ENCODE measurements at regions not wholly inside any gene's neighbourhood (a gene's known extent, or its start where the extent isn't known, plus 50 kb on each side); places are given as distances from the start of the nearest gene placed in this dataset.

GRCh38 chr10:78865538-78865875, 203.3 kb upstream of the ZMIZ1 start:
- ATAC-seq (replicated peaks) (no peak), DNase-seq (no peak)
- Mint-ChIP-seq H3K36me3 (no peaks in the 10 kb centered on the region), H3K9me3 (no peaks in the 10 kb centered on the region), H3K4me1 (peaks cover 2% of the 10 kb centered on the region in 2 donors), H3K27me3 (peaks cover 24 to 30% of the 10 kb centered on the region in 2 donors), H3K4me3 (no peak overlapping the region), H3K27ac (no peak overlapping the region)

DNA sequence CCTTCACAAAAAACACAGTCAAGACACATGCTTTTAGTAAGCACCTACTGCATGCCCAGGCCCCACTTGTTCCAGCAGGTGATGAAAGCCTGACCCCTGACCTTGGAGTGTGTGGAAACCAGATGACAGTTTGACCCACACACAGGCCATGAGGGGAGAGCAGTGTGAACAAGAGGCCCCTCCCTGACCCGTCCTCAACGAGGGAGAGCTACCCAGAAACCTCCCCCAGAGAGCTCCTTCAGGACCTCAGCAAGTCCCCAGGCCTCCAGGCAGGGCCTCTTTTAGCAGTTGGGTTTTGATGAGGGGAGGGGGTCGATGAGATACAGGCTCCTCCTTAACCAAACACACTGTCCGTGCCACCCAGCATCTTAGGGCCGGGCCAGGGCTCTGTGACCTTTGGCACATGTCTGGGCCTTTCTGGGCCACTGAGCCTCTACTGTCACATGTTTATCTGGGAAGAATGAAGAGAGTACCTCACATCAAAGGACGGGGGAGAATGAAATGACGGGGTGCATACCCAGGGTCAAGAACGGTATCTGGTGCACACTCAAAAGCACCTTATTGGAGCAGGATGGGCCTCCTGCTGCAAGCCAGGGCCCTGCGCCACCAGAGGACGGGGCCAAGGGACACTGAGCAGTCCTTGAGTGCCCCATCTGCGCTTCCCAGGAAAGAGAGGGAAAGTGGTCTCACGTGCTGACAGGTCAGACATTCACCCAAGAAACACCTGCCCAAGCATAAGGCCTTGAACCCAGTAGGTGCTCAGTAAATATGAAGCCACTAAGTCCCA, 202.6 kb upstream of the ZMIZ1 start:
- DNase-seq (no peak), ATAC-seq (replicated peaks) (no peak)
- Mint-ChIP-seq H3K27me3 (peaks cover 28 to 31% of the 10 kb centered on the region in 2 donors), H3K9me3 (no peaks in the 10 kb centered on the region), H3K36me3 (no peaks in the 10 kb centered on the region), H3K4me3 (no peak overlapping the region), H3K4me1 (peaks cover 0 to 2% of the 10 kb centered on the region in 2 donors), H3K27ac (no peak overlapping the region)

GRCh38 chr10:78866731-78867554, 201.8 kb upstream of the ZMIZ1 start:
- peaks cover 0 to 2% of the 10 kb centered on the region in 2 donors for H3K4me1 Mint-ChIP-seq
- no peaks in the 10 kb centered on the region for H3K36me3 Mint-ChIP-seq
- no peak for DNase-seq
- no peaks in the 10 kb centered on the region for H3K9me3 Mint-ChIP-seq
- peaks cover 33 to 34% of the 10 kb centered on the region in 2 donors for H3K27me3 Mint-ChIP-seq
- no peak for ATAC-seq (replicated peaks)
- no peak overlapping the region for H3K4me3 Mint-ChIP-seq
- no peak overlapping the region for H3K27ac Mint-ChIP-seq

DNA sequence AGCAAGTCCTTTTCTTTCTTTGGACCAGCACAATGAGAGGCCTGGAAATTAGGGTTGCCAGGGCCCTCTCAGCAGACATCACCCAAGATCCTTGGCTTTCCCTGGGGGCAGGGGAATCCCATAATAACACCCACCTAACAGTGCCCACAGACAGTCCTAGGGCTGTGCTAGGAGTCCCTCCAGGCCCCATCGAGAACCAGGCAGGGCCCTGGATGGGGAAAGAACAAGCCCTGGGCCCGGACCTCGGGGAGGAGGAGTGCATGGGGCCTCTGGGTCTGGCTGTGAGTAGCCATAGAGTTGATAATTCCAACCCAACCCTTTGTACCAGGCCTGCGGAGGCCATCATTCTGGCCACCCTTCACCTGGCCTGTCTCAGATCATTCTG, 201.2 kb upstream of the ZMIZ1 start:
- Mint-ChIP-seq H3K4me3 (no peak overlapping the region), H3K27ac (no peak overlapping the region), H3K4me1 (peaks cover 0 to 2% of the 10 kb centered on the region in 2 donors), H3K9me3 (no peaks in the 10 kb centered on the region), H3K27me3 (peaks cover 32 to 33% of the 10 kb centered on the region in 2 donors), H3K36me3 (no peaks in the 10 kb centered on the region)
- ATAC-seq (replicated peaks) = no peak
- DNase-seq = no peak

DNA sequence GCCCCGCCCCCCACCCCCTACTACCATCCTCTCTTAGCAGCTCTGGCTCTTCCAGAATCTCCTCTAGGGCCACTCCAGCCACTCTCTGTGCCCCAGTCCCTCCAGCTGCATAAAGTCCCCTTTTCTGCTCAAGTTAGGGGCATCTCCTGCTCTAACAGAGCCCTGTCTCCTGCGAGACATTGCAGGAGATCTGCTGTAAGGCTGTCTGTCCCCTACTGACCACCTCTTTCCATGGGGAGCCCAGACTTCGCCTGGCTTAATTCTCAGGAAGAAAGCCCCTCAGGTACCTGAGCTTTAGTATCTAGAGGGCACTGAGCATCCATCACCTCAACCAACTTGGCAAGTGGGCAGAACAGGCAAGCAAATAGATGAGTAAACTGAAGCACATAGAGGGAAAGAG, 200.7 kb upstream of the ZMIZ1 start:
- H3K36me3 Mint-ChIP-seq = no peaks in the 10 kb centered on the region
- no peak for ATAC-seq (replicated peaks)
- no peak overlapping the region for H3K4me3 Mint-ChIP-seq
- DNase-seq = no peak
- H3K27ac Mint-ChIP-seq = no peak overlapping the region
- peaks cover 31 to 32% of the 10 kb centered on the region in 2 donors for H3K27me3 Mint-ChIP-seq
- H3K4me1 Mint-ChIP-seq = peaks cover 0 to 2% of the 10 kb centered on the region in 2 donors
- H3K9me3 Mint-ChIP-seq = no peaks in the 10 kb centered on the region

GRCh38 chr10:78868456-78868855, 200.3 kb upstream of the ZMIZ1 start:
- no peaks in the 10 kb centered on the region for H3K9me3 Mint-ChIP-seq
- peaks cover 31 to 36% of the 10 kb centered on the region in 2 donors for H3K27me3 Mint-ChIP-seq
- DNase-seq (no peak), ATAC-seq (replicated peaks) (no peak)
- H3K36me3 Mint-ChIP-seq = no peaks in the 10 kb centered on the region
- no peak overlapping the region for H3K4me3 Mint-ChIP-seq
- peaks cover 0 to 2% of the 10 kb centered on the region in 2 donors for H3K4me1 Mint-ChIP-seq
- H3K27ac Mint-ChIP-seq = no peak overlapping the region

- DNase-seq = no peak
- no peak overlapping the region for H3K27ac Mint-ChIP-seq
- peaks cover 0 to 2% of the 10 kb centered on the region in 2 donors for H3K4me1 Mint-ChIP-seq
- H3K27me3 Mint-ChIP-seq = peaks cover 31 to 40% of the 10 kb centered on the region in 2 donors
- H3K9me3 Mint-ChIP-seq = no peaks in the 10 kb centered on the region
- H3K4me3 Mint-ChIP-seq = no peak overlapping the region
- ATAC-seq (replicated peaks) = no peak
- no peaks in the 10 kb centered on the region for H3K36me3 Mint-ChIP-seq
These were observed 199.9 kb upstream of the ZMIZ1 start for GRCh38 chr10:78868861-78869260.

- no peak overlapping the region for H3K4me3 Mint-ChIP-seq
- no peak overlapping the region for H3K27ac Mint-ChIP-seq
- peaks cover 0 to 2% of the 10 kb centered on the region in 2 donors for H3K4me1 Mint-ChIP-seq
- DNase-seq = no peak
- H3K36me3 Mint-ChIP-seq = no peaks in the 10 kb centered on the region
- H3K9me3 Mint-ChIP-seq = no peaks in the 10 kb centered on the region
- H3K27me3 Mint-ChIP-seq = peaks cover 38 to 49% of the 10 kb centered on the region in 2 donors
- no peak for ATAC-seq (replicated peaks)
These were observed 199.0 kb upstream of the ZMIZ1 start for GRCh38 chr10:78869508-78870454.

DNA sequence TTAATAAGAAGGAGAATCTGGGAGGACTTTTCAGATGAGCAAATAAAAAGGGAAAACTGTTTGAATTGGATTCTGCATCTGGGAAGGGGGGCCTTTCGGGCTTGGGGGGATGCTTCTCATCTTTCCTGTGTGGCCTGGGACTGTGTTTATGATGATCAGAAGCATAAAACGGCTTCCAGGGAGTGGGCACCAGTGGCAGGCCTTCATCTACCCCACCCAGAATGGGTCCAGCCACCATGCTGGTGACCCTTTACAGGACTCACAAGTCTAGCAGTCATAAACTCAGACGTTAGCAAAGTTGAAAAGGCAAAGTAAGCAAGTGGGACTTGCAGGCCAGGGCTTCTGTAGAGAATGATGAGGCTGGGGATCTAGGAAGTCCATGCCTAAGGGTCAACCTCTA, 198.3 kb upstream of the ZMIZ1 start:
- Mint-ChIP-seq H3K4me1 (peaks cover 0 to 2% of the 10 kb centered on the region in 2 donors), H3K27ac (no peak overlapping the region), H3K4me3 (no peak overlapping the region), H3K9me3 (no peaks in the 10 kb centered on the region), H3K36me3 (no peaks in the 10 kb centered on the region), H3K27me3 (peaks cover 42 to 53% of the 10 kb centered on the region in 2 donors)
- ATAC-seq (replicated peaks) (no peak), DNase-seq (no peak)

DNA sequence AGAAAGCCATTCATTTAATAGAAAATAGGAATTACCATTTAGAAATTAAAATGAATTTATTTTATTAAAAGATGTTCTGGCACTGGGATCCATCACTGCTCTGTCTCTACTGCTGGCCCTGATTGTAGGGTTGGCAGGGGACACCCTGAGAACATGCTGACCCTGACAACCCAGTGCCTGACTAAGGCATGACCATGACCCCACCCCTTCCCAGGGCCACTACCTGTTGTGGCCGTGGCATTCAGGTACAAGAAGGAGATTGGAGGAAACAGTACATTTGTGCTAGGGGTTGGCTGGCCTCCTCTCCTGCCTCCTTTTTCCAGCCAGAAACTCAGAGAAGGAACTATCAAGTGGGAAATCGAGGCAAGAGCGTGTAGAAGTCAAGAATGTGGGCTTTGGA, 197.0 kb upstream of the ZMIZ1 start:
- H3K4me3 Mint-ChIP-seq = no peak overlapping the region
- ATAC-seq (replicated peaks) = no peak
- peaks cover 46 to 65% of the 10 kb centered on the region in 2 donors for H3K27me3 Mint-ChIP-seq

GRCh38 chr10:78873413-78873812, 195.4 kb upstream of the ZMIZ1 start:
- ATAC-seq (replicated peaks) (no peak), DNase-seq (no peak)
- Mint-ChIP-seq H3K4me1 (peaks cover 0 to 2% of the 10 kb centered on the region in 2 donors), H3K27me3 (peaks cover 46 to 75% of the 10 kb centered on the region in 2 donors), H3K4me3 (no peak overlapping the region), H3K36me3 (no peaks in the 10 kb centered on the region), H3K9me3 (no peaks in the 10 kb centered on the region), H3K27ac (no peak overlapping the region)

More for the DNA sequence above, 197.0 kb upstream of the ZMIZ1 start:
- no peaks in the 10 kb centered on the region for H3K36me3 Mint-ChIP-seq
- DNase-seq = no peak
- H3K27ac Mint-ChIP-seq = no peak overlapping the region
- H3K9me3 Mint-ChIP-seq = no peaks in the 10 kb centered on the region
- peaks cover 0 to 2% of the 10 kb centered on the region in 2 donors for H3K4me1 Mint-ChIP-seq

GRCh38 chr10:78875331-78875877, 193.4 kb upstream of the ZMIZ1 start:
- no peaks in the 10 kb centered on the region for H3K36me3 Mint-ChIP-seq
- H3K4me1 Mint-ChIP-seq = no peaks in the 10 kb centered on the region
- H3K27ac Mint-ChIP-seq = no peak overlapping the region
- ATAC-seq (replicated peaks) (no peak), DNase-seq (no peak)
- no peak overlapping the region for H3K4me3 Mint-ChIP-seq
- H3K27me3 Mint-ChIP-seq = peaks cover 42 to 77% of the 10 kb centered on the region in 2 donors
- peaks cover 6 to 9% of the 10 kb centered on the region in 2 donors for H3K9me3 Mint-ChIP-seq

DNA sequence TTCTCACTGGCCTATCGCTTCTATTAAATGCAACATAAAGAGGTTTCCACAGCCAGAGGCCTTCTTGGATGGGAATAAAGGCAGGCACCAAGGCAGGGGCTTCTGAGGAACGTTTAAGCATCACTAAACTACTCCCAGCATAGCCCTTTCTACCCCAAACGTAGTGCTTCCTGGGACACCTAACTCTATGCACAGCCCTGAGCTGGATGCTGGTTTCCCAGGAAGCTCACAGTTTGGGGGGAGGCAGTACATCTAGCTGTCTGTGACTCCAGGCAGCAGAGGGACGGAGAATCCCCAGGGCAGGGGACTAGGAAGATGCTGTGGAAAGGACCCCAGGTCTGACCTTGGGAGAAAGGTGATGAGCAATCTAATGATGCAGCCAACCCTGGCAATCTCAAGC, 192.8 kb upstream of the ZMIZ1 start:
- no peak overlapping the region for H3K4me3 Mint-ChIP-seq
- no peak overlapping the region for H3K27ac Mint-ChIP-seq
- H3K9me3 Mint-ChIP-seq = peaks cover 7 to 11% of the 10 kb centered on the region in 2 donors
- H3K27me3 Mint-ChIP-seq = peaks cover 41 to 75% of the 10 kb centered on the region in 2 donors
- no peaks in the 10 kb centered on the region for H3K4me1 Mint-ChIP-seq
- no peaks in the 10 kb centered on the region for H3K36me3 Mint-ChIP-seq
- DNase-seq (no peak), ATAC-seq (replicated peaks) (no peak)

DNA sequence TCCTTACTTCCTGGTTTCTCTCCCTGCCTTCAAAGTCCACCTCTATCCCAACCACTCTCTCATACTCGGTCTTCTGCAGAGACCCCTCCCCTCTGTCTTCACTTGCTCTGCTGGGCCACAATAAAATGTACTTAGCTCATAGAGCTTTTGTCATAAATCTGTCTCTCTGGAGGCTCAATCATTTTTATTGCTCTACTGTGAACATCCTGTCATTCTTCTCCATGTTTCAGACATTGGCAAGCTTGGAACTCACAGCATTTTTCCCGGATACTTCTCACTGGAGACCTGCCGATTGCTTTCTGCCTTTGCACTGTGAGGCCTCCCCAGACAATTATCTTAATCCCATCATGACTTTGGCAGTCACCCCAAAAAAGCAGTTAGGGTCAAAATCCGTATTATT, 192.3 kb upstream of the ZMIZ1 start:
- no peaks in the 10 kb centered on the region for H3K4me1 Mint-ChIP-seq
- DNase-seq = no peak
- no peaks in the 10 kb centered on the region for H3K36me3 Mint-ChIP-seq
- H3K9me3 Mint-ChIP-seq = peaks cover 7 to 11% of the 10 kb centered on the region in 2 donors
- peaks cover 36 to 70% of the 10 kb centered on the region in 2 donors for H3K27me3 Mint-ChIP-seq
- no peak overlapping the region for H3K27ac Mint-ChIP-seq
- ATAC-seq (replicated peaks) = no peak
- H3K4me3 Mint-ChIP-seq = no peak overlapping the region
